ENCODE measurements at regions not wholly inside any gene's neighbourhood (a gene's known extent, or its start where the extent isn't known, plus 50 kb on each side); places are given as distances from the start of the nearest gene placed in this dataset.

DNA sequence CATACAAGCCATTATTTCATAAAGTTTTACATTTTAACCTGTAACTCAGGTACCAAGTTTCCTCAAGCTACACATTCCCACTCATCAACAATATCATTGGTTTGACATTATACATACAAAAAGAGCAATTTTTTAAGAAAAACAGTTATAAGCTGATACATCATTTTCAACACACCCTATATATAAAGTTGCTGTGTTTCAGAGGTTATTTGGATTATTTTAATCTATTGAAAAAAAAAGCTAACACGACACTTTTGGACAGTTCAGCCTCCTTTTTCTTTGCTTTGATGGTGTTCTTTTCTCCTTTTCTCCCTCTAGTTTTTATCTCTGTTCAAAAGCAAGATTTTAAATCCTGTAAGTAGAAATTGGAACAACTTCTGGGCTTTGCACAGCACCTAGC lies 175.9 kb upstream of the CREB1 start:
- no peak overlapping the region for H3K9ac ChIP-seq (ENCODE audit: low read length)
- H3K27me3 ChIP-seq (ENCODE audit: low read depth, low read length): no peaks in the 10 kb centered on the region
- H3K4me2 ChIP-seq (ENCODE audit: low read length): no peak overlapping the region
- H3K9me3 ChIP-seq (ENCODE audit: insufficient read depth, low read length): no peaks in the 10 kb centered on the region
- H3K4me1 ChIP-seq (ENCODE audit: low read length): no peaks in the 10 kb centered on the region
- H3K36me3 ChIP-seq (replicated peaks; ENCODE audit: low read depth, low read length): no peaks in the 10 kb centered on the region
- H3K27ac ChIP-seq (ENCODE audit: low read length): no peak overlapping the region
- no peak overlapping the region for H3K4me3 ChIP-seq (ENCODE audit: low read length)
- H2AFZ ChIP-seq (ENCODE audit: low read depth, low read length): no peak overlapping the region
- H3K79me2 ChIP-seq (ENCODE audit: low read length): no peaks in the 10 kb centered on the region
- TF ChIP-seq, protein P1, sequence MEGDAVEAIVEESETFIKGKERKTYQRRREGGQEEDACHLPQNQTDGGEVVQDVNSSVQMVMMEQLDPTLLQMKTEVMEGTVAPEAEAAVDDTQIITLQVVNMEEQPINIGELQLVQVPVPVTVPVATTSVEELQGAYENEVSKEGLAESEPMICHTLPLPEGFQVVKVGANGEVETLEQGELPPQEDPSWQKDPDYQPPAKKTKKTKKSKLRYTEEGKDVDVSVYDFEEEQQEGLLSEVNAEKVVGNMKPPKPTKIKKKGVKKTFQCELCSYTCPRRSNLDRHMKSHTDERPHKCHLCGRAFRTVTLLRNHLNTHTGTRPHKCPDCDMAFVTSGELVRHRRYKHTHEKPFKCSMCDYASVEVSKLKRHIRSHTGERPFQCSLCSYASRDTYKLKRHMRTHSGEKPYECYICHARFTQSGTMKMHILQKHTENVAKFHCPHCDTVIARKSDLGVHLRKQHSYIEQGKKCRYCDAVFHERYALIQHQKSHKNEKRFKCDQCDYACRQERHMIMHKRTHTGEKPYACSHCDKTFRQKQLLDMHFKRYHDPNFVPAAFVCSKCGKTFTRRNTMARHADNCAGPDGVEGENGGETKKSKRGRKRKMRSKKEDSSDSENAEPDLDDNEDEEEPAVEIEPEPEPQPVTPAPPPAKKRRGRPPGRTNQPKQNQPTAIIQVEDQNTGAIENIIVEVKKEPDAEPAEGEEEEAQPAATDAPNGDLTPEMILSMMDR (IDR thresholded peaks at IDR 0.05; ENCODE audit: low read depth, low read length): no peak
- no peak for TF ChIP-seq EZH2phosphoT487 (IDR thresholded peaks at IDR 0.05; ENCODE audit: low read depth)
- H4K20me1 ChIP-seq (ENCODE audit: insufficient read depth, low read length): no peaks in the 10 kb centered on the region

DNA sequence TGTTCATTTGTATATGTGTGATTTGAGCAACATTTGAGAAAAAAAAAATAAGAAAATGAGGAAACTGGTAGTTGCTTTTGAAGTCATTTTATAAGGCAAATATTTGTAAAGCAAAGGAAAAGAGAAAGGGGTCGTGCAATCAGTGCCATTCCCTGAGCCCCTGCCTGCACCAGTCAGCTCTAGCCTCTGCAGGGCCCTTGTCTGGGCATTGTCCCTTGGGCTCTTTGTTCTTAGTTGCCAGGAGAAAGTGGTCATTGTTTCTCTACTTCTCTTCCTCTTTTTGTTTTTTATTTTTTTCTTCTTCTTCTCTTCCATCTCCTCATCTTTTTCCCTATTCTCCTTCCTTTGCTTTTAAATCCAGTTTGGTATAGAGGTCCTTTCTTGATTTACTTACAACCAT lies 175.3 kb upstream of the CREB1 start:
- no peak for TF ChIP-seq EZH2phosphoT487 (IDR thresholded peaks at IDR 0.05; ENCODE audit: low read depth)
- TF ChIP-seq, protein P1 (IDR thresholded peaks at IDR 0.05; ENCODE audit: low read depth, low read length): no peak
- no peaks in the 10 kb centered on the region for H3K9me3 ChIP-seq (ENCODE audit: insufficient read depth, low read length)
- H3K36me3 ChIP-seq (replicated peaks; ENCODE audit: low read depth, low read length): no peaks in the 10 kb centered on the region
- H2AFZ ChIP-seq (ENCODE audit: low read depth, low read length): no peak overlapping the region
- H3K9ac ChIP-seq (ENCODE audit: low read length): no peak overlapping the region
- H3K4me3 ChIP-seq (ENCODE audit: low read length): no peak overlapping the region
- no peaks in the 10 kb centered on the region for H3K27me3 ChIP-seq (ENCODE audit: low read depth, low read length)
- H3K79me2 ChIP-seq (ENCODE audit: low read length): no peaks in the 10 kb centered on the region
- H4K20me1 ChIP-seq (ENCODE audit: insufficient read depth, low read length): no peaks in the 10 kb centered on the region
- no peak overlapping the region for H3K4me2 ChIP-seq (ENCODE audit: low read length)
- no peak overlapping the region for H3K27ac ChIP-seq (ENCODE audit: low read length)
- no peaks in the 10 kb centered on the region for H3K4me1 ChIP-seq (ENCODE audit: low read length)

DNA sequence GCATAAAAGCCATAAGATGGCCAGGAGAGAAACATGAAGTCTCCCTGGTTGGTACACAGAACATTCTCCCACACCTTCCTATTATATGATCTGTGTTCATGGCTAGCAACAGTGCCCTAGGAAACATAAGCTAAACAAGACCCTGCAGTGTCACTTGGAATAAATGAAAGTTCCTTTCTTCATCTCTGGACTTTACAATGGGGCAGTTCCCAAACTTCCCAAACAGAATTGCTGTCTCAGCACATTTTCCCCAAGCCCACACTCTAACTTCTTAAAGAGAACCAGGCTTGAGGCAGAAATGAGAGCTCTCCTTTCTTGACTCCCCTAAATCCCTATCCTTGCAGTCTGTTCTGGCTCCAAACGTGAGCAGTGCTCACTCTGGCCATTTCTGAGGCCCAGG lies 173.2 kb upstream of the CREB1 start:
- Histone ChIP-seq H3K9me3 (ENCODE audit: insufficient read depth, low read length) (no peaks in the 10 kb centered on the region), H2AFZ (ENCODE audit: low read depth, low read length) (no peak overlapping the region)

DNA sequence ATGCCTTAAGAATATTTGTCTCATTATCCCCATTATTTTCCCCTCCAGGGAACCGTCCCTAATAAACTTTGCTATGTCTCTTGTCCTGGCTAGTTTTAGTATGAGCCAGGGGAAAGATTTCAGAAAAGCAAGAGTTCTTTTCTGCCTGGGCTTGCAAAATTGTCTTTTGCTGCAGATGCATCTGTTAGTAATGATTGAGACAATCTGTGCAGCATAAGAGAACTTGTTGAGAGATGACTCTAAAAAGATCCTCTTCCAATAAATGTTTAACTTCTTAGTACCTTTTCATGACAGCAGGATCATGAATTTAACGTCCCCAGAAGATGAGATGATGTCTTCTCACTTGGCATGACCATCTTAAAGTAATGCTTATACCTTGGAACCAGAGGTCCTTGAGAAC lies 172.5 kb upstream of the CREB1 start:
- Histone ChIP-seq H3K9ac (ENCODE audit: low read length) (no peak overlapping the region), H3K9me3 (ENCODE audit: insufficient read depth, low read length) (no peaks in the 10 kb centered on the region), H2AFZ (ENCODE audit: low read depth, low read length) (no peak overlapping the region), H3K36me3 (replicated peaks; ENCODE audit: low read depth, low read length) (no peaks in the 10 kb centered on the region), H3K27me3 (ENCODE audit: low read depth, low read length) (no peaks in the 10 kb centered on the region), H4K20me1 (ENCODE audit: insufficient read depth, low read length) (no peaks in the 10 kb centered on the region), H3K4me3 (ENCODE audit: low read length) (no peak overlapping the region), H3K79me2 (ENCODE audit: low read length) (no peaks in the 10 kb centered on the region), H3K27ac (ENCODE audit: low read length) (no peak overlapping the region), H3K4me1 (ENCODE audit: low read length) (no peaks in the 10 kb centered on the region), H3K4me2 (ENCODE audit: low read length) (no peak overlapping the region)
- TF ChIP-seq, protein P1 (IDR thresholded peaks at IDR 0.05; ENCODE audit: low read depth, low read length): no peak
- no peak for TF ChIP-seq EZH2phosphoT487 (IDR thresholded peaks at IDR 0.05; ENCODE audit: low read depth)

More for the DNA sequence above, 173.2 kb upstream of the CREB1 start:
- Histone ChIP-seq H3K36me3 (replicated peaks; ENCODE audit: low read depth, low read length) (no peaks in the 10 kb centered on the region), H3K4me1 (ENCODE audit: low read length) (no peaks in the 10 kb centered on the region), H3K27me3 (ENCODE audit: low read depth, low read length) (no peaks in the 10 kb centered on the region), H4K20me1 (ENCODE audit: insufficient read depth, low read length) (no peaks in the 10 kb centered on the region), H3K27ac (ENCODE audit: low read length) (no peak overlapping the region), H3K79me2 (ENCODE audit: low read length) (no peaks in the 10 kb centered on the region), H3K4me2 (ENCODE audit: low read length) (no peak overlapping the region), H3K9ac (ENCODE audit: low read length) (no peak overlapping the region), H3K4me3 (ENCODE audit: low read length) (no peak overlapping the region)
- TF ChIP-seq, protein P1 (IDR thresholded peaks at IDR 0.05; ENCODE audit: low read depth, low read length): no peak
- no peak for TF ChIP-seq EZH2phosphoT487 (IDR thresholded peaks at IDR 0.05; ENCODE audit: low read depth)

All from OCI-LY3 (cell line).